GM12864 (cell line): ENCODE measurements at regions not wholly inside any gene's neighbourhood (a gene's known extent, or its start where the extent isn't known, plus 50 kb on each side); places are given as distances from the start of the nearest gene placed in this dataset.
A peak's percentile ranks its signal among the peaks of the same experiment; 100 is the strongest.

Experiments used
- DNase-seq: peaks from one replicate; pipeline ENCODE4 v3.0.0-alpha.2; 2011; ENCODE audit warnings: low read depth
- H3K4me3 ChIP-seq: 2 replicates; pipeline ENCODE4 v1.5.1; 2011; ENCODE audit warnings: mild to moderate bottlenecking, low read depth, low read length, control low read depth
- TF ChIP-seq, protein P1 (sequence below): IDR thresholded peaks from 2 replicates; pipeline ENCODE4 v1.5.1; 2011; ENCODE audit warnings: low read depth, mild to moderate bottlenecking, moderate library complexity, low read length, control low read depth, inconsistent platforms; ENCODE audit errors: missing control alignments

DNA sequence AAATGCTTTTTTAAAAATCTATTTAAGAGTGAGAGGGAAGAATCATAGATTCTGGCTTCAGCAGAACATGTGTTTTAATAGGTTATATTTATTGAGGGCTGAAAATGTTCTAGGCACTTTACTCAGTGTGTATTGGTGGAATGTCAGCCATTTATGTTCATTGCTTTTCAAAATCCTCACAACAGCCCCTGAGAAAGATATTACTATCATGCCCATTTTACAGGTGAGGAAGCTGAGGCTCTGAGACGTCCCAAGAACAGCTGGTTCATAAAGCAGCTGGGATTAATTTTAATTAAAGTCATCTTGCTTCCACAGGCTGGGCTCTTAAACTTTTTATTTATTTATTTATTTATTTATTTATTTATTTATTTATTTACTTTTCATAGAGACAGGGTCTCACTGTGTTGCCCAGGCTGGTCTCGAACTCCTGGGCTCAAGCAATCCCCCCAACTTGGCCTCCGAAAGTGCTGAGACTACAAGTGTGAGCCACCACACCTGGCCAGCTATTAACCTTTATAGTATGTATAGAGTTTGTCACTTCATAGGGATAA, 364.6 kb downstream of the SHQ1 start:
- no peak for DNase-seq
- H3K4me3 ChIP-seq: no peak overlapping the region
- TF ChIP-seq, protein P1, sequence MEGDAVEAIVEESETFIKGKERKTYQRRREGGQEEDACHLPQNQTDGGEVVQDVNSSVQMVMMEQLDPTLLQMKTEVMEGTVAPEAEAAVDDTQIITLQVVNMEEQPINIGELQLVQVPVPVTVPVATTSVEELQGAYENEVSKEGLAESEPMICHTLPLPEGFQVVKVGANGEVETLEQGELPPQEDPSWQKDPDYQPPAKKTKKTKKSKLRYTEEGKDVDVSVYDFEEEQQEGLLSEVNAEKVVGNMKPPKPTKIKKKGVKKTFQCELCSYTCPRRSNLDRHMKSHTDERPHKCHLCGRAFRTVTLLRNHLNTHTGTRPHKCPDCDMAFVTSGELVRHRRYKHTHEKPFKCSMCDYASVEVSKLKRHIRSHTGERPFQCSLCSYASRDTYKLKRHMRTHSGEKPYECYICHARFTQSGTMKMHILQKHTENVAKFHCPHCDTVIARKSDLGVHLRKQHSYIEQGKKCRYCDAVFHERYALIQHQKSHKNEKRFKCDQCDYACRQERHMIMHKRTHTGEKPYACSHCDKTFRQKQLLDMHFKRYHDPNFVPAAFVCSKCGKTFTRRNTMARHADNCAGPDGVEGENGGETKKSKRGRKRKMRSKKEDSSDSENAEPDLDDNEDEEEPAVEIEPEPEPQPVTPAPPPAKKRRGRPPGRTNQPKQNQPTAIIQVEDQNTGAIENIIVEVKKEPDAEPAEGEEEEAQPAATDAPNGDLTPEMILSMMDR: no peak

DNA sequence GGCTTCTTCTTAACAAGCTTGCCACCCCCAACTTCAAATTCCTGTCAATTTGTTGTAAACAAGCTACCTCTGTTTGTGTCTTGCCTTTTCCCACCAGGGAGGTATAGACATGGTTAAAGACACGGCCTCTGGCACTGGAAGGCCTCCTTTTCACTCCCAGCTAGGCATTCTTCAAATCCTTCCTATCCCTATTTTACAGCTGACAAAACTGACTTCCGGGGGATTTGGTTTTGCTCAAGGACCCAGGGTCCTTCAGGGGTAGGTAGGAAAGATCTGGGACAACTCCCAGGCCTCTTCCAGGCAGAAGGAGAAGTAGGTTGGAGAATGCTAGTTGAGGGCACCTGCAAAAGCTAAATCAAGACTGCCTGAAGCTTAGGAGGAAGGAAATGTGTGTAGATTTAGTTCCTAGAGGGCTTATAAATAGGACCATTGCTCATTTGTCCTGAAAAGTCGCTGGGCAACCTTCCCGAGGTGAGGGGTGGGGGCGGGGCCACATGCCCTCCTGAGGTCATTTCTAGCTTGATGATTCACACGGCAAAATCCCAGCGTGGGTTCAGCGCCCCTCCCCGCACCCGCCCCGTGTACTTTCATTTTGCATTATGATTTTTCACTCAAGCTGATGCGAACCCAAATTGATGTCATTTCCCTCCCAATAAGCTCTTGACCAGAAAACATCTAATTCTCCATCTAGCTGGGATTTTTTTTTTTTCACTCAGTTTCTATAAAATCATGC, 365.5 kb downstream of the SHQ1 start:
- DNase-seq: peak; percentile 43
- H3K4me3 ChIP-seq: peak overlapping the region; percentile 21; the same call in 1 of the 2 replicates
- TF ChIP-seq, protein P1: no peak

DNA sequence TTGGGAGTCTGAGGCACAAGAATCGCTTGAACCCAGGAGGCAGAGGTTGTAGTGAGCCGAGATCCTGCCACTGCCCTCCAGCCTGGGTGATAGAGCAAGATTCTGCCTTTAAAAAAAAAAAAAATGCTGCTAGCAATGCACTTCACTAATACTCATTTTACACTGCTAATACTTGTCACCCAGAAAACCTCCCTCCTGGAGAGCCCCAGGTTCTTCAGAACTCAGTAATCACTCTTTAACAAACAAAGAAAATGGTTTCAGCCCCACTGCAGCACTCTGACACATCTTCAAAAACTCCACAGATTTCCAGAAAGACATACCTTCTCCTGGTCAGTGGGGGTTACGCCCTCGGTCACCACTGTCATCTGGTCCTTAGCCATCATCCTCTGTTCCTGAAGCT, 366.7 kb downstream of the SHQ1 start:
- TF ChIP-seq, protein P1: no peak
- no peak overlapping the region for H3K4me3 ChIP-seq
- DNase-seq: no peak

DNA sequence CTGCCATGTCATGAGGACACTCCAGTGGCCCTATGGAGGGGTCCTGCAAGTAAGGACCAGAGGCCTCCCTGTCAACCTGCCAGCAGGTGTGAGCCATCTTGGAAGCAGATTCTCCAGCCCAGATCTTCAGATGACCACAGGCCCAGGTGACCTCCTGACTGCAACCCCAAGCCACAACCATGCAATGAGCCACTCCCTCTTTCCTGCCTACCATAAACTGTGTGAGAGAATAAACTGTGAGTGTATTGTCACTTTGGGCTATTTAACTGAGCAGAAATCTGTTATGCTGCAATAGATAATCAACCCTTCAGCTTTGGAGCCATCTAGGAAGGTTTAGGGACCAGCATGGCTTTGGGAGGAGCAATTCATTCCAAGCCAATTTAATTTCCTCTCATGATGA, 367.9 kb downstream of the SHQ1 start:
- no peak overlapping the region for H3K4me3 ChIP-seq
- TF ChIP-seq, protein P1: no peak
- DNase-seq: no peak

DNA sequence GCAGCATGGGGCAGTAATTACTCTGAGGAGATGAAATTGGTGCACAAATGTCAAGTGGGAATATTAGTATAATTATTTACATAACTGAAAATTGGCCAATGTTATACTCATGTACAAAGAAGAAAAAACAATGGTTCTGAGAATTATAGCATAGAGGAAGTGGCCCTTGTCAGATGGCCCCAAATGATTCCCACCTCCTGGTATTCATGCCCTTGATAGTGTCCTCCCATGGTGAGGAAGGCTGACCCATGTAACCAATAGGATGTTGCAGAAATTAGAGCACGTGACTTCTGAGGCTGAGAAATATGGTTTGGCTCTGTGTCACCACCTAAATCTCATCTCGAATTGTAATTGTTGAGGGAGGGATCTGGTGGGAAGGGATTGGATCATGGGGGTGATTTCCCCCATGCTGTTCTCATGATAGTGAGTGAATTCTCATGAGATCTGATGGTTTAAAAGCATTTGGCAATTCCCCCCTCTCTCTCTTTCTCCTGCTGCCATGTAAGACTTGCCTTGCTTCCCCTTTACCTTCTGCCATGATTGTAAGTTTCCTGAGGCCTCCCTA, 368.5 kb downstream of the SHQ1 start:
- no peak overlapping the region for H3K4me3 ChIP-seq
- no peak for DNase-seq
- TF ChIP-seq, protein P1: no peak

DNA sequence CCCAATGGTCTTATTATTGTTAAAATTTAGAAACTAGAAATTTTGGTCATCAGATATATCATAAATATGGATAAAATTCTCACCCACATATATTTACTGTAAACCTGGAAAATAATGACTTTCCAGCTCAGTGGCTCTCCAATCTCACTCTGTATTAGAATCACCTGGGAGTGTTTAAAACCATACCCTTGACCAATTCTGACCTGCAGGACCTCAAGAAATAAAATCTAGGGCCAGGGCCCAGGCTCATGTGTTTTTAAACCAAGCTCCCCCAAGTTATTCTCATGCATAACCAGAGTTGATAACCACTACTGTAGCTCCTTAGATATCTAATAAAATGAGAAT, 372.1 kb downstream of the SHQ1 start:
- no peak for DNase-seq
- TF ChIP-seq, protein P1: no peak
- no peak overlapping the region for H3K4me3 ChIP-seq
